Muscle layer of colon (tissue), 2 donors: ENCODE measurements at regions not wholly inside any gene's neighbourhood (a gene's known extent, or its start where the extent isn't known, plus 50 kb on each side); places are given as distances from the start of the nearest gene placed in this dataset.

Experiments used
- H3K27ac ChIP-seq: one replicate; pipeline ENCODE4 v1.7.0; 2013; ENCODE audit warnings: low read depth, mild to moderate bottlenecking, low read length, moderate library complexity
- H3K27me3 ChIP-seq, 2 donors: one replicate each; pipeline ENCODE4 v1.7.0; 2013; ENCODE audit warnings: low read length in 2 of 2, mild to moderate bottlenecking in 2 of 2; ENCODE audit not compliant: insufficient read depth in 2 of 2, control insufficient read depth in 1 of 2
- H3K36me3 ChIP-seq: one replicate; pipeline ENCODE4 v1.7.0; 2013; ENCODE audit warnings: mild to moderate bottlenecking, low read length; ENCODE audit not compliant: insufficient read depth
- H3K4me1 ChIP-seq: one replicate; pipeline ENCODE4 v1.7.0; 2013; ENCODE audit warnings: mild to moderate bottlenecking, low read length; ENCODE audit not compliant: insufficient read depth
- H3K4me3 ChIP-seq, 2 donors: one replicate each; pipeline ENCODE4 v1.7.0; 2013; ENCODE audit warnings: low read length in 2 of 2, low read depth in 1 of 2, mild to moderate bottlenecking in 1 of 2, moderate library complexity in 1 of 2
- H3K9ac ChIP-seq: one replicate; pipeline ENCODE4 v1.7.0; 2013; ENCODE audit warnings: low read length
- H3K9me3 ChIP-seq: one replicate; pipeline ENCODE4 v1.7.0; 2013; ENCODE audit warnings: mild to moderate bottlenecking, low read length
- donor health status: abdominal sarcoma.
- donor health status: Adenocarcinoma of cecum.

- no peaks in the 10 kb centered on the region for H3K36me3 ChIP-seq
- peaks cover 14% of the 10 kb centered on the region for H3K4me1 ChIP-seq
- H3K27me3 ChIP-seq: no peaks in the 10 kb centered on the region
- no peak overlapping the region for H3K4me3 ChIP-seq
- H3K9ac ChIP-seq: no peak overlapping the region
- H3K9me3 ChIP-seq: no peaks in the 10 kb centered on the region
- H3K27ac ChIP-seq: no peak overlapping the region
Measured at GRCh38 chr21:39018730-39019129, 164.5 kb downstream of the PSMG1 start.

- Histone ChIP-seq H3K4me3 (no peak overlapping the region), H3K9ac (no peak overlapping the region), H3K9me3 (no peaks in the 10 kb centered on the region), H3K4me1 (no peaks in the 10 kb centered on the region), H3K36me3 (no peaks in the 10 kb centered on the region), H3K27me3 (no peaks in the 10 kb centered on the region), H3K27ac (no peak overlapping the region)
Measured at GRCh38 chr21:39016740-39017315, 166.4 kb downstream of the PSMG1 start.

GRCh38 chr21:39014747-39015146, 168.5 kb downstream of the PSMG1 start:
- H3K4me3 ChIP-seq: no peak overlapping the region
- no peak overlapping the region for H3K27ac ChIP-seq

GRCh38 chr21:39012326-39013230, 170.7 kb downstream of the PSMG1 start:
- H3K9me3 ChIP-seq: no peaks in the 10 kb centered on the region
- no peak overlapping the region for H3K27ac ChIP-seq
- no peaks in the 10 kb centered on the region for H3K4me1 ChIP-seq
- no peaks in the 10 kb centered on the region for H3K36me3 ChIP-seq
- no peak overlapping the region for H3K4me3 ChIP-seq
- no peak overlapping the region for H3K9ac ChIP-seq
- H3K27me3 ChIP-seq: no peaks in the 10 kb centered on the region

More at GRCh38 chr21:39014747-39015146, 168.5 kb downstream of the PSMG1 start:
- no peaks in the 10 kb centered on the region for H3K27me3 ChIP-seq
- H3K4me1 ChIP-seq: no peaks in the 10 kb centered on the region
- H3K9ac ChIP-seq: no peak overlapping the region
- H3K9me3 ChIP-seq: no peaks in the 10 kb centered on the region
- H3K36me3 ChIP-seq: no peaks in the 10 kb centered on the region

- Histone ChIP-seq H3K27ac (no peak overlapping the region), H3K36me3 (no peaks in the 10 kb centered on the region), H3K9ac (no peak overlapping the region), H3K27me3 (no peaks in the 10 kb centered on the region), H3K9me3 (no peaks in the 10 kb centered on the region), H3K4me3 (no peak overlapping the region), H3K4me1 (no peaks in the 10 kb centered on the region)
Measured at GRCh38 chr21:39011911-39012310, 171.3 kb downstream of the PSMG1 start.

GRCh38 chr21:39010629-39011404, 172.4 kb downstream of the PSMG1 start:
- Histone ChIP-seq H3K36me3 (no peaks in the 10 kb centered on the region), H3K4me3 (no peak overlapping the region), H3K4me1 (no peaks in the 10 kb centered on the region), H3K9me3 (no peaks in the 10 kb centered on the region), H3K27ac (no peak overlapping the region), H3K9ac (no peak overlapping the region), H3K27me3 (no peaks in the 10 kb centered on the region)

GRCh38 chr21:39009587-39010225, 173.5 kb downstream of the PSMG1 start:
- no peaks in the 10 kb centered on the region for H3K9me3 ChIP-seq
- H3K27ac ChIP-seq: no peak overlapping the region
- H3K27me3 ChIP-seq: no peaks in the 10 kb centered on the region
- H3K4me1 ChIP-seq: peaks cover 7% of the 10 kb centered on the region
- no peak overlapping the region for H3K4me3 ChIP-seq
- no peak overlapping the region for H3K9ac ChIP-seq
- H3K36me3 ChIP-seq: no peaks in the 10 kb centered on the region

- no peaks in the 10 kb centered on the region for H3K27me3 ChIP-seq
- peaks cover 14% of the 10 kb centered on the region for H3K4me1 ChIP-seq
- no peak overlapping the region for H3K27ac ChIP-seq
- H3K9ac ChIP-seq: no peak overlapping the region
- H3K9me3 ChIP-seq: no peaks in the 10 kb centered on the region
- H3K4me3 ChIP-seq: no peak overlapping the region
- H3K36me3 ChIP-seq: no peaks in the 10 kb centered on the region
Measured at GRCh38 chr21:39007985-39008384, 175.3 kb downstream of the PSMG1 start.

- no peak overlapping the region for H3K4me3 ChIP-seq
- H3K36me3 ChIP-seq: no peaks in the 10 kb centered on the region
- no peak overlapping the region for H3K9ac ChIP-seq
- H3K4me1 ChIP-seq: peaks cover 14% of the 10 kb centered on the region
- no peaks in the 10 kb centered on the region for H3K27me3 ChIP-seq
- no peak overlapping the region for H3K27ac ChIP-seq
- no peaks in the 10 kb centered on the region for H3K9me3 ChIP-seq
Measured at GRCh38 chr21:39007532-39007931, 175.7 kb downstream of the PSMG1 start.

- no peak overlapping the region for H3K4me3 ChIP-seq
- no peaks in the 10 kb centered on the region for H3K9me3 ChIP-seq
- H3K9ac ChIP-seq: no peak overlapping the region
- peaks cover 14% of the 10 kb centered on the region for H3K4me1 ChIP-seq
- H3K27ac ChIP-seq: peak overlapping the region; percentile 38
- no peaks in the 10 kb centered on the region for H3K36me3 ChIP-seq
- no peaks in the 10 kb centered on the region for H3K27me3 ChIP-seq
Measured at GRCh38 chr21:39006571-39007311, 176.5 kb downstream of the PSMG1 start.

- Histone ChIP-seq H3K9ac (no peak overlapping the region), H3K4me1 (peaks cover 14% of the 10 kb centered on the region), H3K4me3 (no peak overlapping the region), H3K27me3 (no peaks in the 10 kb centered on the region), H3K9me3 (no peaks in the 10 kb centered on the region), H3K36me3 (no peaks in the 10 kb centered on the region), H3K27ac (peak overlapping the region; percentile 53)
Measured at GRCh38 chr21:39005502-39005787, 177.8 kb downstream of the PSMG1 start.
